Small intestine (tissue), 7 donors: ENCODE measurements at regions not wholly inside any gene's neighbourhood (a gene's known extent, or its start where the extent isn't known, plus 50 kb on each side); places are given as distances from the start of the nearest gene placed in this dataset.

Source experiments
- DNase-seq, 2 donors: peaks; one replicate each; pipeline versions ENCODE4 v3.0.0 to v3.0.0-alpha.2; 2013
- FAIRE-seq: peaks from 2 replicates; lab custom pipeline; 2012; peaks lifted over from hg19 to GRCh38; lab: Jason Lieb, UNC
- H3K27ac ChIP-seq, 3 donors: one replicate each; pipeline ENCODE4 v1.5.1; 2013; ENCODE audit warnings: low read length in 2 of 3, mild to moderate bottlenecking in 2 of 3, control low read depth in 1 of 3, inconsistent platforms in 1 of 3, low read depth in 1 of 3, moderate library complexity in 1 of 3
- H3K27me3 ChIP-seq, 3 donors: one replicate each; pipeline ENCODE4 v1.6.1; 2013; ENCODE audit warnings: low read length in 3 of 3, inconsistent platforms in 1 of 3; ENCODE audit not compliant: control insufficient read depth in 3 of 3, insufficient read depth in 3 of 3
- H3K36me3 ChIP-seq, 3 donors: one replicate each; pipeline ENCODE4 v1.6.1; 2013; ENCODE audit warnings: low read length in 3 of 3, inconsistent platforms in 1 of 3, low read depth in 1 of 3, mild to moderate bottlenecking in 1 of 3, moderate library complexity in 1 of 3; ENCODE audit not compliant: control insufficient read depth in 3 of 3, insufficient read depth in 2 of 3
- H3K4me1 ChIP-seq, 3 donors: one replicate each; pipeline ENCODE4 v1.6.1; 2013; ENCODE audit warnings: low read length in 2 of 3, inconsistent platforms in 1 of 3, low read depth in 1 of 3, mild to moderate bottlenecking in 1 of 3, moderate library complexity in 1 of 3; ENCODE audit not compliant: control insufficient read depth in 3 of 3, insufficient read depth in 2 of 3
- H3K4me3 ChIP-seq, 3 donors: one replicate each; pipeline ENCODE4 v1.5.1; 2013; ENCODE audit warnings: low read length in 3 of 3, control low read depth in 1 of 3, inconsistent platforms in 1 of 3, low read depth in 1 of 3, mild to moderate bottlenecking in 1 of 3, moderate library complexity in 1 of 3
- H3K9me3 ChIP-seq, 2 donors: one replicate each; pipeline ENCODE4 v1.6.1; 2013; ENCODE audit warnings: low read depth in 1 of 2, low read length in 1 of 2; ENCODE audit not compliant: control insufficient read depth in 2 of 2, insufficient read depth in 1 of 2
- WGBS, 3 donors: extraction: QIAGEN DNeasy Blood & Tissue Kit; methylation state at CpG; one replicate each; pipeline ENCODE4 v1.1.7; 2013; 5-methylcytosine and 5-hydroxymethylcytosine counted together
- donor health status: healthy with polysubstance abuse.
- donor health status: control.
- donor health status: control.
- donor health status: Bipolar disorder and iron deficiency.
- donor health status: healthy.

DNA sequence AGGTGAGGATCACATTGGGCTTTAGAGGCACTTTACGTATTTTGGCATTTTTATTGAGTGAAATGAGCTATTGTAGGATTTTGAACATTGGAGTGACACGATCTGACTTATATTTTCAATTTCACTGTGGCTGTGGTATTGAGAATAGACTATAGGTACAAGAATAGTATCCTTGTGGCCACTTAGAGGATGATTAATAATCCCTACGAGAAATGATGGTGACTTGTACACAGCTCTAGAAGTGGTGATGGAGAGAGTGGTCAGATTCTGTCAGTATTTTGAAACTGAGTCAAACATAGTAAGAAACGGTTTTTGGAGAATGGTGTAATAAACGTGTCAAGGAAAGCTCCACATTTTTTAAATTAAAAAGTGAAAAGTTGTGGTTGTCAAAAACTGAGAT lies 494.7 kb downstream of the EPHA5 start:
- Histone ChIP-seq H3K4me1 (no peaks in the 10 kb centered on the region), H3K36me3 (no peaks in the 10 kb centered on the region), H3K27ac (no peak overlapping the region), H3K27me3 (no peaks in the 10 kb centered on the region), H3K9me3 (no peaks in the 10 kb centered on the region), H3K4me3 (no peak overlapping the region)
- 72 to 79% (median 73%) methylated on average over 5 of the region's 5 CpGs for WGBS, 3 donors
- no peak for FAIRE-seq
- no peak for DNase-seq

DNA sequence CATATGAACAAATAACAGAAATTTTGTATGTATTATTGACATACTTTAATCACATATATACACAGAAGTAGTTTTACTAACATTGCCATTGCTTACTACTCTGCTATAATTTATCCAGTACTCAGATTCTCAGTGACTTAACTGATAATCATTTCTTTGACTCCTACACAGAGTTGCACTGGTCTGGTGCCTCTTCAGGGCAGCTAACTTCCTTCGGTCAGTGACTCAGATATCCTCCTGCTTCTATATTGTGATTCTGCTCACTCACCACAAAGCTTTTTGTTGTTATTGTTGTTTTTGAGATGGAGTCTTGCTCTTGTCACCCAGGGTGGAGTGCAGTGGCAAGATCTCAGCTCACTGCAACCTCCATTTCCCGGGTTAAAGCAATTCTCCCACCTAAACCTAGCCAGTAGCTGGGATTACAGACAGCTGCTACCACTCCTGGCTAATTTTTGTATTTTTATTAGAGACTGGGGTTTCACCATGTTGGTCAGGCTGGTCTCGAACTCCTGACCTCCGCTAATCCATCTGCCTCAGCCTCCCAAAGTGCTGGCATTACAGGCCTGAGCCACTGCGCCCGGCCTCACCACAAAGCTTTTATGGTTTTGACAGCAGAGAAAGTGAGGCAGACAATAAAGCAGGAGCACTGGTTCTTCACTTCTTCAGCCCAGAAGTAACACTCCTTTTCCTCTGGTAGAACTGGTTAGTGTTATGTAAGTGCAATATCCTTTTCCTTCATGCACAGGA lies 499.3 kb downstream of the EPHA5 start:
- 78 to 87% (median 81%) methylated on average over 6 of the region's 6 CpGs for WGBS, 3 donors
- Histone ChIP-seq H3K36me3 (no peaks in the 10 kb centered on the region), H3K4me3 (no peak overlapping the region), H3K4me1 (no peaks in the 10 kb centered on the region), H3K27me3 (no peaks in the 10 kb centered on the region), H3K27ac (no peak overlapping the region), H3K9me3 (no peaks in the 10 kb centered on the region)
- FAIRE-seq, result no peak
- DNase-seq, result no peak

DNA sequence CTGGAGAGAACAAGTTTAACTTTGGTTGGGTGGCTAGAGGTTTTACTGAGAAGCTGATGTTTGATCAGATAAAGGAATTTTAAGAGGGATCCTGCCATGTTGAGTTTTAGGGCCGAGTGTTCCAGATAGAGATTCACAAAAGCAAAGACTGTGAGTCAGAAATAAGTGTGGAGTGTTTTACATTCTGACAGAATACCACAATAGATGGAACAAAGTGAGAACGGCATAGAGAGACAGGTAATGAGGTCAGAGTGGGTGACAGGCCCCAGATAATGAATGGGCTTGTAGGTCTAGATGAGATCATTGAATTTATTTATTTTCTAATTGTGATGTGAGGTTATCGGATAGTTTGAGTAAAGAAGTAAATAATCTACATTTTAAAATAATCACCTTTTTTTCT lies 502.6 kb downstream of the EPHA5 start:
- Histone ChIP-seq H3K27me3 (no peaks in the 10 kb centered on the region), H3K9me3 (no peaks in the 10 kb centered on the region), H3K4me1 (no peaks in the 10 kb centered on the region), H3K36me3 (no peaks in the 10 kb centered on the region), H3K4me3 (no peak overlapping the region), H3K27ac (no peak overlapping the region)
- FAIRE-seq, result no peak
- no peak for DNase-seq
- 65 to 69% (median 66%) methylated on average over 3 of the region's 3 CpGs for WGBS, 3 donors

DNA sequence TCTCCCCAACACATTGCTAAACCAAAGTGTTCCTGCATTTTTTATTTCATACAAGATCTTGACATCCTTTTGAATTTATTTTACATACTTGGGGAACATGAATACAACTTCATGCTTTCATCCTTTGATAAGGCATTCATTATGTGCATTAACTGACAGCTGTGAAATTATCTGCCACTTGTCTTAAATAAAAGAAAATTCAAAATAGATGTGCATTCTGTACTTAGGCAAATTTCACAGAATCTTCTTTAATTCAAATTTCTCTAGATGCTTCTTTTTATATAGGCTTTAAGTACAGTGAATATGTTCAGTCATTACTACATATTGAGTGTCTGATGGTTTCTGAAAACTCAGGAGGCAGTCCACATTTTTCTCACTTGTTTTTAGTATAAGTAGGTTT lies 518.1 kb downstream of the EPHA5 start:
- Histone ChIP-seq H3K36me3 (no peaks in the 10 kb centered on the region), H3K9me3 (no peaks in the 10 kb centered on the region), H3K27ac (no peak overlapping the region), H3K27me3 (no peaks in the 10 kb centered on the region), H3K4me1 (no peaks in the 10 kb centered on the region), H3K4me3 (no peak overlapping the region)
- no peak for DNase-seq
- FAIRE-seq, result no peak

DNA sequence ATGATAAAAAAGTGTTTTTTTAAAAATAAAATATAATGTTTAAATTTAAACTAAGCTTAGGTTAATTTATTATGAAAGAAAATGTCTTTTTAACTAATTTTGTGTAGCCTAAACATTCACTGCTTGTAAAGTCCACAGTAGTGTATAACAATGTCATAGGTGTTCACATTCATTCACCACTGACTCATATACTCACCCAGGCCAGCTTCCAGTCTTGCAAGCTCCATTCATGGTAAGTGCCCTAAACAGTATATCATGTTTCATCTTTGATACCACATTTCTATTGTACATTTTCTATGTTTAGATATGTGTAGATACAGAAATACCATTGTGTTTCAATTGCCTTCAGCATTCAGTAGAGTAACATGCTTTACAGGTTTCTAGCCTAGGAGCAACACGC lies 530.3 kb downstream of the EPHA5 start:
- Histone ChIP-seq H3K27ac (no peak overlapping the region), H3K36me3 (no peaks in the 10 kb centered on the region), H3K9me3 (peaks cover 0 to 13% of the 10 kb centered on the region in 2 donors), H3K4me1 (no peaks in the 10 kb centered on the region), H3K4me3 (no peak overlapping the region), H3K27me3 (no peaks in the 10 kb centered on the region)
- FAIRE-seq (no peak), DNase-seq (no peak)
- 81 to 88% (median 83%) methylated on average over 1 of the region's 1 CpG for WGBS, 3 donors

DNA sequence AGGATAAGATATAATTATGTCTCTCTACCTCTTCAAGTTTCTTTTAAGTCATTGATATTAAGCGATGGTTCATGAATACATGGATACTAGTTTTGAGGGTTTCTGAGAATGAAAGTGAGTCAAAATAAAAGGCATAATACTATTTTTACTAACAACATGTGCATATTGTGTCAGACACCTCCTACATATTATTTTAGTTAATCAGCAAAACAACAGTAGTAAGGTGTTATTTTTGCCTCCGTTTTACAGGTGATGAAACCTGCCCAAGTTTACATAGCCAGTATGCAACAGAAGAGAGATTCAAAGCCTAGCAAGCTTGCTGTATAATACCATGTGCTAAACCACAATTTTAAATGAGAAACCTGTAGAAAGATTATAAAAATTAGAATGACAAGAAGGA lies 544.1 kb downstream of the EPHA5 start:
- FAIRE-seq, result no peak
- Histone ChIP-seq H3K27ac (no peak overlapping the region), H3K4me1 (no peaks in the 10 kb centered on the region), H3K4me3 (no peak overlapping the region), H3K27me3 (no peaks in the 10 kb centered on the region), H3K36me3 (no peaks in the 10 kb centered on the region), H3K9me3 (no peaks in the 10 kb centered on the region)
- 77 to 83% (median 80%) methylated on average over 2 of the region's 2 CpGs for WGBS, 3 donors
- DNase-seq, result no peak

DNA sequence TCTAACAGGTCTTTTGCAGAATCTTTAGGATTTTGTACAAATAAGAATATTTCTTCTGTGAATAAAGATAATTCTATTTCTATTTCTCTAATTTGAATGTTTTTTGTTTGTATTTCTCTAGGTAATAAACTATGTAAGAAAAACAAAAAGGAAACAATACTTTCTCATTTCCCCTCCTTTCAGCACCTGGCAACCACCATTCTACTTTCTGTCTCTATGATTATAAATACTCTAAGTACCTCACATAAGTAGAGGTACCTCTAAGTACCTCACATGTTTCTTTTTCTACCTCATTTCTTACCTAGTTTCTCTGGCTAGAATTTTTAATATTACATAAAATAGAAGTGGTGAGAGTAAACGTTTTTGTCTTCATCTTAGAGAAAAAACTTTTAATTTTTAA lies 550.0 kb downstream of the EPHA5 start:
- H3K4me3 ChIP-seq, result no peak overlapping the region
- no peak for DNase-seq
- WGBS, 3 donors, result 3 to 20% (median 11%) methylated on average over 1 of the region's 1 CpG

DNA sequence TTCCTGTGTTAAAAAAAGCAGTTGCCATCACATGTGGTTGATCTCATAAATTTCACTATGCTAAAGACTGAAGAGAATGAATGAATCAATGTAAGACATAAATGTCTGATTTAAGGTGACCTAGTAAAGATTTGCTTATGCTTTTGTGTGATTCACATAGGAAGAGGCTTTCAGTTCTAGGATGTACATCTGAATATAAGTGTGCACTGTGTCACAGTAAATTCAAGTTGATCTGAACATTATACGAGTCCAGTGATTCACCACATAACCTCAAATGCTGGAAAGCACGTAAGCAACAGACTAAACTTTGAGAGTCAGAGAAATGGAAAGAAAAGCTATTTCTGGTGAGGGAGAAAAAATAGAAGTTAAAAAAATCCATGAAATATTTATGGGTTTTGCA lies 567.9 kb downstream of the EPHA5 start:
- no peaks in the 10 kb centered on the region for H3K27me3 ChIP-seq
- DNase-seq (no peak), FAIRE-seq (no peak)
- 84 to 89% (median 89%) methylated on average over 2 of the region's 2 CpGs for WGBS, 3 donors
- H3K36me3 ChIP-seq, result no peaks in the 10 kb centered on the region
- H3K4me3 ChIP-seq, result no peak overlapping the region
- H3K4me1 ChIP-seq, result no peaks in the 10 kb centered on the region
- no peaks in the 10 kb centered on the region for H3K9me3 ChIP-seq
- H3K27ac ChIP-seq, result no peak overlapping the region

More for the DNA sequence above, 550.0 kb downstream of the EPHA5 start:
- H3K27ac ChIP-seq, result no peak overlapping the region
- H3K4me1 ChIP-seq, result no peaks in the 10 kb centered on the region
- H3K27me3 ChIP-seq, result no peaks in the 10 kb centered on the region
- no peaks in the 10 kb centered on the region for H3K9me3 ChIP-seq
- no peaks in the 10 kb centered on the region for H3K36me3 ChIP-seq
- no peak for FAIRE-seq

DNA sequence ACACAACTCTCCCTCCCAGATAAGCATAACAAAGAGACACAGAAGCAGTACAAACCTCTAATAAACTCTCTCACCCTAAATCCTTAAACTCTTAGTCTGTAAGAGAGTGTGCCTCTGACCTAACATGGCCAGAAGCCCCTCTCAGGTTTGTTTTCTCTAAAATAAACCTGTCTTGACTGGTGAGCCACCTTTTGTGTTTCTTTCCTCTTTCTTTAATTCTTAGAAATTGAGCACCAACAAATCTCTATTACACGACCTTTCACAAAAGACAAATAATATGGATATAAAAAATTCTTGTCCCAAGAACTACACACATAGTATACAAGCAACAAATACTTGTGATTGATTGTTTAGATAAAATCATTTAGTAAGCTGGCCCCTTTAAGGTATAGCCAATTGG lies 573.7 kb downstream of the EPHA5 start:
- Histone ChIP-seq H3K27ac (no peak overlapping the region), H3K27me3 (no peaks in the 10 kb centered on the region), H3K4me1 (no peaks in the 10 kb centered on the region), H3K4me3 (no peak overlapping the region), H3K9me3 (no peaks in the 10 kb centered on the region), H3K36me3 (no peaks in the 10 kb centered on the region)
- FAIRE-seq (no peak), DNase-seq (no peak)
- WGBS, 3 donors, result 22 to 38% (median 26%) methylated on average over 1 of the region's 1 CpG
